Upper lobe of left lung (tissue), 6 donors: ENCODE measurements at regions not wholly inside any gene's neighbourhood (a gene's known extent, or its start where the extent isn't known, plus 50 kb on each side); places are given as distances from the start of the nearest gene placed in this dataset.

Experiments
- ATAC-seq, 2 donors: fragments of 200-7000 bp; cut with Tn5 transposase; one replicate each; pipeline ENCODE4 v1.9.1; 2022; ENCODE audit warnings: mild to moderate bottlenecking in 2 of 2, moderate library complexity in 2 of 2; ENCODE audit not compliant: low FRiP score in 2 of 2
- DNase-seq, 2 donors: peaks; one replicate each; pipeline ENCODE4 v3.0.0-alpha.2; 2019 to 2020
- H3K27ac ChIP-seq, 4 donors: fragments of 200-600 bp; sonication (generic); one replicate each; pipeline ENCODE4 v1.5.1; 2016 to 2019
- H3K27me3 ChIP-seq, 4 donors: fragments of 200-600 bp; sonication (generic); one replicate each; pipeline ENCODE4 v1.5.1; 2017 to 2019
- H3K36me3 ChIP-seq, 4 donors: fragments of 200-600 bp; sonication (generic); one replicate each; pipeline ENCODE4 v1.5.1; 2016 to 2019
- H3K4me1 ChIP-seq, 4 donors: fragments of 200-600 bp; sonication (generic); one replicate each; pipeline ENCODE4 v1.5.1; 2018 to 2019
- H3K4me3 ChIP-seq, 4 donors: fragments of 200-600 bp; sonication (generic); one replicate each; pipeline ENCODE4 v1.5.1; 2017 to 2019; ENCODE audit warnings: mild to moderate bottlenecking in 2 of 4, moderate library complexity in 1 of 4
- H3K9me3 ChIP-seq, 4 donors: fragments of 200-600 bp; sonication (generic); one replicate each; pipeline ENCODE4 v1.5.1; 2018 to 2019
- CTCF ChIP-seq, 6 experiments: fragments of 450-650 bp in 4 of 6; fragments of 200-600 bp in 2 of 6; sonication (generic) in 2 of 6; IDR thresholded peaks; one replicate each; pipeline ENCODE4 v1.5.1; 2016 to 2019; ENCODE audit warnings: antibody characterized with exemption in 6 of 6
- EP300 ChIP-seq, 4 donors: sonication (generic); formaldehyde crosslinking; IDR thresholded peaks; one replicate each; pipeline ENCODE4 v1.5.1; 2017; ENCODE audit warnings: antibody characterized with exemption in 4 of 4, control low read depth in 2 of 4
- POLR2A ChIP-seq, 4 donors: fragments of 450-650 bp; IDR thresholded peaks; one replicate each; pipeline ENCODE4 v1.5.1; 2016 to 2017; ENCODE audit warnings: antibody characterized with exemption in 4 of 4, mild to moderate bottlenecking in 2 of 4
- POLR2AphosphoS5 ChIP-seq, 2 donors: sonication (generic); formaldehyde crosslinking; IDR thresholded peaks; one replicate each; pipeline ENCODE4 v1.5.1; 2017; ENCODE audit warnings: antibody characterized with exemption in 2 of 2
- WGBS, 2 donors: methylation state at CpG; one replicate each; pipeline ENCODE4 v1.1.5; 2017 to 2018; 5-methylcytosine and 5-hydroxymethylcytosine counted together
- donor health status: DM: no; HTN: no; CAD: no; lungs with moderate emphysema.
- donor health status: DM: no; HTN: yes; CAD: no; lungs with severe emphysema.

- TF ChIP-seq POLR2A (IDR thresholded peaks at IDR 0.05) (no peak), EP300 (IDR thresholded peaks at IDR 0.05) (no peak)
- 96 to 98% methylated on average over 2 of the region's 2 CpGs for WGBS, 2 donors
- peaks cover 0 to 3% (median 0%) of the 10 kb centered on the region in 4 donors for H3K4me1 ChIP-seq
- no peaks in the 10 kb centered on the region for H3K27me3 ChIP-seq
- no peaks in the 10 kb centered on the region for H3K36me3 ChIP-seq
- ATAC-seq (no peak), DNase-seq (no peak)
- H3K27ac ChIP-seq = no peak overlapping the region
- H3K9me3 ChIP-seq = peaks cover 0 to 6% (median 0%) of the 10 kb centered on the region in 4 donors
- H3K4me3 ChIP-seq = no peak overlapping the region
Observed at GRCh38 chr2:54024576-54024975, 53.8 kb upstream of the PSME4 start.

- H3K4me1 ChIP-seq = no peaks in the 10 kb centered on the region
- no peak for TF ChIP-seq EP300 (IDR thresholded peaks at IDR 0.05)
- no peak for TF ChIP-seq CTCF (IDR thresholded peaks at IDR 0.05)
- no peak for TF ChIP-seq POLR2A (IDR thresholded peaks at IDR 0.05)
- no peak for TF ChIP-seq POLR2AphosphoS5 (IDR thresholded peaks at IDR 0.05)
- no peak overlapping the region for H3K27ac ChIP-seq
- no peak for ATAC-seq
- no peaks in the 10 kb centered on the region for H3K36me3 ChIP-seq
- 62 to 83% methylated on average over 3 of the region's 3 CpGs for WGBS, 2 donors
- peaks cover 0 to 6% (median 0%) of the 10 kb centered on the region in 4 donors for H3K9me3 ChIP-seq
- no peak for DNase-seq
- no peaks in the 10 kb centered on the region for H3K27me3 ChIP-seq
- H3K4me3 ChIP-seq = no peak overlapping the region
Observed at GRCh38 chr2:54021702-54022101, 50.9 kb upstream of the PSME4 start.

- no peaks in the 10 kb centered on the region for H3K36me3 ChIP-seq
- H3K27ac ChIP-seq = no peak overlapping the region
- ATAC-seq (no peak), DNase-seq (no peak)
- TF ChIP-seq POLR2AphosphoS5 (IDR thresholded peaks at IDR 0.05) (no peak), POLR2A (IDR thresholded peaks at IDR 0.05) (no peak), EP300 (IDR thresholded peaks at IDR 0.05) (no peak), CTCF (IDR thresholded peaks at IDR 0.05) (no peak)
- 95 to 97% methylated on average over 7 of the region's 7 CpGs for WGBS, 2 donors
- no peaks in the 10 kb centered on the region for H3K4me1 ChIP-seq
- H3K4me3 ChIP-seq = no peak overlapping the region
- peaks cover 0 to 6% (median 0%) of the 10 kb centered on the region in 4 donors for H3K9me3 ChIP-seq
- H3K27me3 ChIP-seq = no peaks in the 10 kb centered on the region
Observed at GRCh38 chr2:54020793-54021414, 50.1 kb upstream of the PSME4 start.
